ENCODE measurements at regions not wholly inside any gene's neighbourhood (a gene's known extent, or its start where the extent isn't known, plus 50 kb on each side); places are given as distances from the start of the nearest gene placed in this dataset.

- H2BK5ac ChIP-seq (ENCODE audit: insufficient read length, low read length), result no peak overlapping the region
- DNase-seq, result no peak
- H3K9me3 Mint-ChIP-seq, result peaks cover 12 to 17% of the 10 kb centered on the region in 2 experiments
- H3K56ac ChIP-seq (ENCODE audit: insufficient read length, low read depth, low read length), result no peak overlapping the region
- no peak overlapping the region for H2AK5ac ChIP-seq (ENCODE audit: insufficient read length, low read length)
- H3K27me3 Mint-ChIP-seq (ENCODE audit: low read depth), result peaks cover 29% of the 10 kb centered on the region
- H3K4ac ChIP-seq (ENCODE audit: low read depth, low read length), result no peak overlapping the region
- no peak overlapping the region for H3K4me2 ChIP-seq (ENCODE audit: insufficient read depth, insufficient read length, low read length)
- no peak overlapping the region for H2AFZ ChIP-seq (ENCODE audit: low read length)
- no peaks in the 10 kb centered on the region for H3K79me2 ChIP-seq (ENCODE audit: insufficient read depth, low read length)
- H3K4me3 Mint-ChIP-seq, result no peak overlapping the region
- no peaks in the 10 kb centered on the region for H3K27me3 ChIP-seq (ENCODE audit: insufficient read depth, low read length)
- H3K27ac Mint-ChIP-seq, result no peak overlapping the region
- H2BK120ac ChIP-seq (ENCODE audit: low read depth, low read length, poor library complexity, severe bottlenecking), result no peak overlapping the region
- H3K9ac ChIP-seq (ENCODE audit: extremely low read depth, insufficient read length, low read length), result no peak overlapping the region
- no peaks in the 10 kb centered on the region for H3K23me2 ChIP-seq (ENCODE audit: insufficient read length, low read depth, low read length, poor library complexity, severe bottlenecking)
- no peaks in the 10 kb centered on the region for H3K4me1 Mint-ChIP-seq
- H2BK12ac ChIP-seq (ENCODE audit: insufficient read length, low read depth, low read length), result no peak overlapping the region
- H3K23ac ChIP-seq (ENCODE audit: insufficient read length, low read depth, low read length), result no peak overlapping the region
- H3K14ac ChIP-seq (ENCODE audit: insufficient read depth, low read length), result no peak overlapping the region
- no peak overlapping the region for H3K18ac ChIP-seq (ENCODE audit: insufficient read length, low read depth, low read length)
- H4K20me1 ChIP-seq (ENCODE audit: control insufficient read depth, insufficient read depth, insufficient read length), result no peaks in the 10 kb centered on the region
- WGBS (ENCODE audit: extremely low coverage, insufficient read length, low lambda C conversion rate), result no CpG with 5 or more reads among the region's 1 CpG
- H3T11ph ChIP-seq (ENCODE audit: low read length), result no peak overlapping the region
- H3K79me1 ChIP-seq (ENCODE audit: insufficient read depth, low read depth, low read length, poor library complexity, severe bottlenecking), result no peaks in the 10 kb centered on the region
- H2BK20ac ChIP-seq (ENCODE audit: low read depth, low read length, poor library complexity, severe bottlenecking), result no peak overlapping the region
- TF ChIP-seq, protein P1, sequence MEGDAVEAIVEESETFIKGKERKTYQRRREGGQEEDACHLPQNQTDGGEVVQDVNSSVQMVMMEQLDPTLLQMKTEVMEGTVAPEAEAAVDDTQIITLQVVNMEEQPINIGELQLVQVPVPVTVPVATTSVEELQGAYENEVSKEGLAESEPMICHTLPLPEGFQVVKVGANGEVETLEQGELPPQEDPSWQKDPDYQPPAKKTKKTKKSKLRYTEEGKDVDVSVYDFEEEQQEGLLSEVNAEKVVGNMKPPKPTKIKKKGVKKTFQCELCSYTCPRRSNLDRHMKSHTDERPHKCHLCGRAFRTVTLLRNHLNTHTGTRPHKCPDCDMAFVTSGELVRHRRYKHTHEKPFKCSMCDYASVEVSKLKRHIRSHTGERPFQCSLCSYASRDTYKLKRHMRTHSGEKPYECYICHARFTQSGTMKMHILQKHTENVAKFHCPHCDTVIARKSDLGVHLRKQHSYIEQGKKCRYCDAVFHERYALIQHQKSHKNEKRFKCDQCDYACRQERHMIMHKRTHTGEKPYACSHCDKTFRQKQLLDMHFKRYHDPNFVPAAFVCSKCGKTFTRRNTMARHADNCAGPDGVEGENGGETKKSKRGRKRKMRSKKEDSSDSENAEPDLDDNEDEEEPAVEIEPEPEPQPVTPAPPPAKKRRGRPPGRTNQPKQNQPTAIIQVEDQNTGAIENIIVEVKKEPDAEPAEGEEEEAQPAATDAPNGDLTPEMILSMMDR (conservative IDR thresholded peaks at IDR 0.05), result no peak
- peaks cover 7 to 12% (median 7%) of the 10 kb centered on the region in 3 experiments; a peak in 5 of 7 replicates for H3K36me3 Mint-ChIP-seq (ENCODE audit: insufficient read depth in 1 of 3, low read depth in 3 of 3)
- H2BK15ac ChIP-seq (ENCODE audit: low read depth, low read length), result no peak overlapping the region
- H3K27ac ChIP-seq (ENCODE audit: insufficient read length, low read depth, low read length), result no peak overlapping the region
- no peak overlapping the region for H4K5ac ChIP-seq (ENCODE audit: insufficient read length, low read depth, low read length)
- H4K91ac ChIP-seq (ENCODE audit: insufficient read length, low read depth, low read length), result no peak overlapping the region
- H3K9me3 ChIP-seq (ENCODE audit: control insufficient read depth, low read depth, low read length), result peaks cover 7% of the 10 kb centered on the region
- H4K8ac ChIP-seq (replicated peaks; ENCODE audit: insufficient read length, low read depth, low read length), result no peak overlapping the region
- no peaks in the 10 kb centered on the region for H3K4me1 ChIP-seq (ENCODE audit: insufficient read depth, low read length)
Observed at GRCh38 chr1:47612819-47613218, 175.0 kb downstream of the FOXD2 start.

Measured in H9 (cell line).